ENCODE measurements at regions not wholly inside any gene's neighbourhood (a gene's known extent, or its start where the extent isn't known, plus 50 kb on each side); places are given as distances from the start of the nearest gene placed in this dataset.
"Not testable (repeated sequence)": the region's sequence is repeated elsewhere in the genome, so short reads cannot be mapped to it uniquely, and the experiment has no call there.

- DNase-seq (ENCODE audit: low read depth), result no peak
Measured at GRCh38 chr6:121548131-121548530, 112.7 kb downstream of the GJA1 start.

- DNase-seq (ENCODE audit: low read depth), result peak; percentile 54
Measured at GRCh38 chr6:121549736-121550135, 114.3 kb downstream of the GJA1 start.

DNA sequence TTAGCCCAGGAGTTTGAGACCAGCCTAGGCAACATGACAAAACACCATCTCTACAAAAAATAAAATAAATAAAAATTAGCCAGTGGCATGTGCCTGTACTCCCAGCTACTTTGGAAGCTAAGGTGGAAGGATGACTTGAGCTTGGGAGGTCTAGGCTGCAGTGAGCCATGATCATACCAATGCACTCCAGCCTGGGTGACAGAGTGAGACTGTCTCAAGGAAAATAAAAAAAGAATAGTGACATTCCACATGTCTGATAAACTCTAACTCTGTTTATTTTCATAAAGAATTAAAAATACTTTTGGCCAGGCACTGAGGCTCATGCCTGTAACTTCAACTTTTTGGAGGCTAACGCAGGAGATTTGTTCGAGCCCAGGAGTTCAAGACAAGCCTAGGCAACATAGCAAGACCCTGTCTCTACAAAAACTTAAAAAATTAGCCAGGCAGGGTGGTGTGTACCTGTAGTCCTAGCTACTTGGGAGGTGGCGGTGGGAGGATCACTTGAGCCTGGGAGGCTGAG is 115.1 kb downstream of the GJA1 start:
- no peak for DNase-seq (ENCODE audit: low read depth)

- no peak for DNase-seq (ENCODE audit: low read depth)
Measured at GRCh38 chr6:121555201-121555600, 119.8 kb downstream of the GJA1 start.

DNA sequence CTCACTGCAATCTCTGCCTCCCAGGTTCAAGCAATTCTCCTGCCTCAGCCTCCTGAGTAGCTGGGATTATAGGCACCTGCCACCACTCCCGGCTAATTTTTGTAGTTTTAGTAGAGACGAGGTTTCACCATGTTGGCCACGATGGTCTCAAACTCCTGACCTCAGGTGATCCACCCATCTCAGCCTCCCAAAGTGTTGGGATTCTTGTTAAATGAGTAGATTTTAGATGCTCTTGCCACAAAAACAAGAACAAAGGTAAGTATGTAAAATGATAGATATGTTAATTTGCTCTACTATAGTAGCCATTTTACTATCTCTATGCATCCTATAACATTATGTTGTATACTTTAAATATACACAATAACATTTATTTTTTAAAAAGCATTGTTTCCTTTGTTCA is 120.7 kb downstream of the GJA1 start:
- DNase-seq (ENCODE audit: low read depth), result not testable (repeated sequence)

GRCh38 chr6:121557146-121557940 is 121.9 kb downstream of the GJA1 start:
- no peak for DNase-seq (ENCODE audit: low read depth)

DNA sequence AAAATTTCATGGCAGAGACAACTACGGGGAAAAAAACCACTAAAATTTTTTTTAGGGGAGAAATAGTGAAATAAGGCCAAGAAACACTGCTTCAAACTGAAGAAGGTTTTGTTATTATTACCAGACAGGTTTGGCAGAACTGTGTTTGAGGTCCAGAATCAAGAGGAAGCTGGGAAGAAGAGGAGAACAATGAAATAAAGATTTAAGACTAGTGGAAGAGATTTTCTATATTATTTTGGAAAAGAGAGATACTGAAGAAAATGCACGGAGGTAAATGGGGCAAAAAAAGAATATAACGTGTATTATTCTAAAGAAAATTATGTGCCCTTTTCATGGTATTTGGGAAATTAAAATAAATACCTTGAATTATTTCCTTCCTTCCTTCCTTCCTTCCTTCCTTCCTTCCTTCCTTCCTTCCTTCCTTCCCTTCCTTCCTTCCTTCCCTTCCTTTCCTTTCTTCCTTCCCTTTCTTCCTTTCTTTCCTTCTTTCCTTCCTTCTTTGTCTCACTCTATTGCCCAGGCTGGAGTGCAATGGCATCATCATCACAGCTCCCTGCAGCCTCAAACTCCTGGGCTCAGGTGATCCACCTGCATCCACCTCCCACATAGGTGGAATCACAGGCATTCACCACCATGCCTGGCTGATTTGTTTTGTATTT is 124.3 kb downstream of the GJA1 start:
- no peak for DNase-seq (ENCODE audit: low read depth)

DNA sequence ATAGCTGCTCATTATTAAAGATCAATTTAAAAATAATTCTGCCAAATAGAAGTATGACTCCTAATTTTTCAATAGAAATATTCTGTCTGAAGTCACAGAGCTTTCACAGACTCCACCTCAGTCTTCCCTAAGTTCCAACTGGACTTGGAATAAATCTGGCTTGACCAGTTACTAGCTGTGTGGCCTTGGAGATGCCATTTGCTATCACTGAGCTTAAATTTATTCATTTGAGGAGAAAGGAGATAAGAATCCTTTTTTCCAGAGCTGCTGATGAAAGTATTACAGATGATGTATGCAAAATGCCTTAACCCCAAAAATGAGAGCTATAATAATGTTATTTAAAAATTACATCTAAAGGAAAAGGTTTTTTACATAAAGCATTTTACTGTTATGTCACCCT is 125.0 kb downstream of the GJA1 start:
- DNase-seq (ENCODE audit: low read depth), result no peak

DNA sequence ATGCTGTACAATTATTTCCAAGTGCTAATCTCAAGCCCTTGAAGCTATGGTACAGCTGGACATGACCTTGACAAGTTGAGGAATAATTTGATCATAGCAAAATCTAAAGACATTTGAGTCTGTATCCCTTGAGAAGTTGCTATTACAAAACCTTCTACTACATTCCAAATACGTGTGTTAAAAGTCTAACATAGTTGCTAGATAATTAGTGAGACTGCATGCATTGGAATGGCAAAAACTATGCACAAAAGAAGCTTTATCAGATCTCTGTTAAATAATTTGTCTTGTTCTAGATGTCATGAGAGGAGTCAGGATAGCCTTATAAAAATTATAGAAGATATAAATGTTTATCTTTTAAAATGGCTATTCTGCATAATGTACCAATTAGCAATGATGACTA is 127.8 kb downstream of the GJA1 start:
- no peak for DNase-seq (ENCODE audit: low read depth)

DNA sequence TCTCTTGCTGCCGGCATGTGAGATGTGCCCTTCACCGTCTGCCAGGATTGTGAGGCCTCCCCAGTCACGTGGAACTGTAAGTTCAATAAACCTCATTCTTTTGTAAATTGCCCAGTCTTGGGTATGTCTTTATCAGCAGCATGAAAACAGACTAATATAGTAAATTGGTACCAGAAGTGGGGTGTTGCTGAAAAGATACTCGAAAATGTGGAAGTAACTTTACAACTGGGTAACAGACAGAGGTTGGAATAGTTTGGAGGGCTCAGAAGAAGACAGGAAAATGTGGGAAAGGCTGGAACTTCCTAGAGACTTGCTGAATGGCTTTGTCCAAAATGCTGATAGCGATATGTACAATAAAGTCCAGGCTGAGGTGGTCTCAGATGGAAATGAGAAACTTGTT is 129.1 kb downstream of the GJA1 start:
- DNase-seq (ENCODE audit: low read depth), result not testable (repeated sequence)

GRCh38 chr6:121571455-121571854 is 136.0 kb downstream of the GJA1 start:
- no peak for DNase-seq (ENCODE audit: low read depth)

DNA sequence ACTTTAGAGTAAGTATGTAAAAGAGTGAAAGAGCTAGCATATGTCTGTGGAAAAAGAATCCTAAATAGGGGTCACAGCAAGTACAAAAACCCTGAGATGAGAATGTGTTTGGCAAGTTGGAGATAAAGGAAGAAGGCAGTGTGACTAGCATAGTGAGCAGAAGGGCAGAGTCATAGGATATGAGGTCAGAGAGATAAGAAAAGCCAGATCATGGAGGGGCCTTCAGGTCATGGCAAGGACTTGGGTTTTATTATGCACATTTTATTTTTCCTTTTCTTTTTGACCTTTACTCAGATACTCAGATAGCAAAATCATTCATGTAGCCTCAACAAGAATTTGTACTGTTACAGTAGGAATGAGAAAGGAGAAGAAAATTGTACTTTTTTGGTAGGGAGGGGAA is 138.0 kb downstream of the GJA1 start:
- peak; percentile 33 for DNase-seq (ENCODE audit: low read depth)

DNA sequence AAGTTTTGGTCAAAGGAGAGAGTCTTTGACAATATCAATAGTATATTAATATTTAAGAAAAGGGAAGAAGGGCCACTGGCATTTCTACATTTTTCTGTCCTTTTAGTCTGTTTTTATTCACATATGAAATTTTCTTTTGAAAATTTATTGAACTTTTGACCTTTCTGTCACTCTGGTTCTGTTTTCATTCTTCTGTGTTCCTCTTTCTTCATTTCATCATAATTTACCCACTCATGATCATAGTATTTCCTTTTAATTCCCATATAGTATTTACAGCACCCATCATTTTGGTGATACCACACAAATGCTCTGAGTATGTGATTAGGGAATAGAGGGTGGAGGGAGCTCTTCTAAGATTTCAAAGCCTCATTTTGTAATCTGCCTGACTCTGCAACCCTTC is 142.8 kb downstream of the GJA1 start:
- no peak for DNase-seq (ENCODE audit: low read depth)

DNA sequence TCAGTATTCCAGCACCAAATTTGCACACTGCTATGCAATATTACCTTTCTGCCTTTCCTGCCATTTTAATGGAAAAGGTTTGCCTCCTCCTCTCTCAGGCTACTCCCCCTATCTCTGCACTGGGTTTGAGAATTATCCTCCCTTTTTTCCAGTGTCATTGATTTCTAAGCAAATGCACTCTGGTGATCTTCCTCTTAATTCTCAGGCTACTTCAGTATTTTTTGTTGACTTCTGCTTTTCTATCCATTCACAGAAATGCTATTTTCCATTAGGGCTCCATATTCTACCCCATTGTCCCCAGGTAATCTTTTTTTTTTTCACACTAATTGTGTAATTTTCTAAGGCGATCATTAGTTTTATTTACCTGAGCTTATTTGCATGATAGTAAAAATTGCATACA is 144.0 kb downstream of the GJA1 start:
- no peak for DNase-seq (ENCODE audit: low read depth)

DNA sequence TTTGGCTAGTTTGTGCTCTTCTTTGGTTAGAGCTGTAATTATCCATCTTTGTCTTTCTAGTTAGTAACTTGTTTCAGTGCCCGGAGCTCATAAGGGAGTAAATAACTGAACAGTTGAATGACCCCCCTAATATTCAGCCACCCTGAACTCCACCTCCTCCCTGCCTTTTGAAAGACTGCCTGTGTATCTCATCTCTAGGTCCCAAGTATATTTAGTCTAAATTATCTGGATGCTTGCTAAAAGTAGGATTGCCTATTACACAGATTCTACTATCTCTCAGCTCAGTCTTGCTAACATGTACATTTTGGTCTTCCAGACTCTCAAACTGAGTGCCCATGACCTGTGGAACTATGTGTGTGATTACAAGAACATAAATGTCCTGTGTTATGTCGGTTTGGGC is 145.9 kb downstream of the GJA1 start:
- DNase-seq (ENCODE audit: low read depth), result no peak

GRCh38 chr6:121582262-121582661 is 146.8 kb downstream of the GJA1 start:
- DNase-seq (ENCODE audit: low read depth), result no peak

GRCh38 chr6:121584586-121585369 is 149.3 kb downstream of the GJA1 start:
- DNase-seq (ENCODE audit: low read depth), result no peak

DNA sequence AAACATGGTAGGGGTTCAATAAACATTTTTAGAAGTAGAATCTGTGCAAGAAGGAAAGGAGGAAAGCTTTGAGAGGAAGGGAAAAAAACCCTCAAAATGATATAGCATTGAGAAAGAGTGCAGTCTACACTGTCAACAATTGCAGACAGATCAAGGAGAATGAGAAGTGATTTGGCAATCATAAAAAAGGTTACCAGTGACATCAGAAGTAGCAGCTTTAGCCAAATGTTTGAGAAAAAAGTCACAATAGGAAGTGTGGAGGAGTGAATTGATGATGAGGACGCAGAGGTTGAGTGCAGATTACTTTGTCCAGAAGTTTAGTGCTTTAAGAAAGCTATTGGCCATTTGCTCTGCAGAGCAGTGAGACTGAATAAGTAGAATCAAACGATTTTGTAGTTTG is 155.0 kb downstream of the GJA1 start:
- no peak for DNase-seq (ENCODE audit: low read depth)

- DNase-seq (ENCODE audit: low read depth), result no peak
Measured at GRCh38 chr6:121590916-121591315, 155.5 kb downstream of the GJA1 start.

DNA sequence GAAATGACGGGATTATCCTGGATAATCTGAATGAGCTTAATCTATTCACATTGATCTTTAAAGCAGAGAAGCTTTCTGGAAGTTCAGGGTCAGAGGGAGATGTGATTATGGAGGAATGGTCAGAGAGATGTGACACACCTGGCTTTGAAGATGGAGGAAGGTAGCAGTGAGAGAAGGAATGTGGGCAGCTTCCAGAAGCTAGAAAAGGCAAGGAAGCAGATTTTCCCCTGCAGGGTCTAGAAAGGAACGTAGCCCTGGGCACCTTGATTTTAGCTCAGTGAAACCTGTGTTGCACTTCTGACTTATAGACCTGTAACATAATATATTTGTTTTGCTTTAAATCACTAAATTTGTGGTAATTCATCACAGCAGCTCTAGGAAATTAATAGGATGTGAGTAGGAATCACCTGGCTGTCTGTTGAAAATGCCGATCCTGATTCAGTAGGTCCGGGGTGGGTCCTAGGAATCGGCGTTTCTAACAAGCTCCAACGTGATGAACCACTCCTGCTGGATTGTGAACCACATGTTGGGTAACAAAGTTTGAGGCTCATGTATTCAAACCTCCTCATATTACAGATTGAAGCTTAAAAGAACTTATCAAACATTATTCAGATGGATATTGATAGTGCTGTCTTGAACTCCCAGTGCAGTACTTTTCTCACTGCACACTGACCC is 157.0 kb downstream of the GJA1 start:
- DNase-seq (ENCODE audit: low read depth), result no peak

DNA sequence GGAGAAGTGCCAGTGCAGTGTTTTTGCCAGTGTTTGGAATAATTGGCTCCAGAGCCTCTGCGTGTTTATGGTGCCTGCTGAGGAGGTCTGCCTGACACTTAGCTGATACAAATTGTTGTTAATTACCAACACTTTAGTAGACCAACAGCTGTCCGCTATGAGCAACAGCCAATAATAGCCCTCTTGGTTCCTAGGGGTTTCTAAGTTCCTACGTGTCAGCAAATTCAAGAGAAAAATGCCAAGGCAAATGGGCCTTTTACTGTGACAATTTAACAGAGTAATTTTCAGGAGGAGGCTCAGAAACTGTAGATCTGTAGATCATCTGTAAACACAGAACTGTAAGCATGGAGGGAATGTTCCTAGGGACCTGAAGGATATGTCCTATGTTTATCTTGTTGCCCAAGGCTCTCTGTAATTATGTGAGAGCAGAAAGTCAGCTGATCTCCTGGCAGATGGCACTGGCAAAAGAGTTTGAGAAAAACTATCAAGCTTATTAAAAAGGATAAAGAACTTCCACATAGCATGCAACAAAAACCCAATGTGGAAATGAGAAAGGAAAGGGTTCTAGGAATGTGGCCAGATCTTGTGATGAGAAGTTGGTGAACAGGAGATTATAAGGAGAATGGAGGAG is 157.7 kb downstream of the GJA1 start:
- no peak for DNase-seq (ENCODE audit: low read depth)

Data from Daoy (cell line).